Activated T-cell treated with anti-CD3 and anti-CD28 coated beads, Interleukin-2, amount 50 U/mL, for 48 hours (primary cell): ENCODE measurements at regions not wholly inside any gene's neighbourhood (a gene's known extent, or its start where the extent isn't known, plus 50 kb on each side); places are given as distances from the start of the nearest gene placed in this dataset.

Experiments used
- DNase-seq, 2 experiments: peaks; one replicate each; pipeline ENCODE4 v3.0.0-alpha.2; 2020

DNA sequence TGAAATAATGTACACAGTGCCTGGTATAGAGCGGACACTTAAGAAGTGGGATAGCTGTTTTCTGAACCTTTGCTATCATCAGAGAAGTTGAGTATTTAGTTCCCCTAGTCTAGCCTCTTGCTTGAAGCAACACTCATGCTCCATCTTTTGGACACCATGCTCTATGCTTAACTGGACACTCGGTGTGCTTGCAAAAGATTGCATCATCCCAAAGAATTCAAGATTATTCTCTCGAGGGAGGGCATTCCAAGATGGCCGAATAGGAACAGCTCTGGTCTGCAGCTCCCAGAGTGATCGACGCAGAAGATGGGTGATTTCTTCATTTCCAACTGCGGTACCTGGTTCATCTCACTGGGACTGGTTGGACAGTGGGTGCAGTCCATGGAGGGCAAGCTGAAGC is 143.9 kb upstream of the FSHR start:
- DNase-seq: no peak

DNA sequence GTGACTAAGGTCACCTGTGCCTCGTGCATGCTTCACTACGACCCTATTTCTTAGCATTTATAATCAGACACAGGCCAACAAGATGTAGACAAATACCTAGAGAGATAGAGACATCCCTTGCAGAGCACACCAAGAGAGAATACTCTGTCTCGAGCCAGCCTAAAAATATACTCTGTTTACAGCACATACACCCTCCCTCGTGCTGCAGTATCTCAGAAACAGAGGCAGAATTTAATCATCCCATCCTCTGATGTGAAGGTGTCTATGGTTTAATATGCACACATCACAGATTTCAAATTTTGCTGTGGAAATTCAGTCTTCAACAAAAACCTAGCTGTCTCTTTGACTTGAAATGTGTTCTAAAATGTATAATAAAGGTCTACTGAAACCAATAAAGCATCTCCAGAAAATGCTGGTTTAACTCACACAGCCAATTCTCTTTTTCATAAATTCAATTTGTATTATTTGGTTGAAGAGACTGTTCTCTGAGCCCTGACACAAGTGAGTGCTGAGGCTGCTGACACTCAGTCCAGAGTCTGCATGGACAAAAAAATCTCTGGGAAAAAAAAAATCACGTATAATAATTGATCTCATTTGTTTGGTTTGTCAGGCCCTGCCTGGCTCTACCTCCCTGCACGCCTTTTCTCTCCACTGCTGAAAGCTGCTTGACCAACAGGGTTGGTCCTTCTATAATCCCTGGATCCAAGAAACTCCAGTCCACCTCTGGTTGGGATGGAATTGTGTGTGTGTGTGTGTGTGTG is 142.0 kb upstream of the FSHR start:
- DNase-seq: no peak

DNA sequence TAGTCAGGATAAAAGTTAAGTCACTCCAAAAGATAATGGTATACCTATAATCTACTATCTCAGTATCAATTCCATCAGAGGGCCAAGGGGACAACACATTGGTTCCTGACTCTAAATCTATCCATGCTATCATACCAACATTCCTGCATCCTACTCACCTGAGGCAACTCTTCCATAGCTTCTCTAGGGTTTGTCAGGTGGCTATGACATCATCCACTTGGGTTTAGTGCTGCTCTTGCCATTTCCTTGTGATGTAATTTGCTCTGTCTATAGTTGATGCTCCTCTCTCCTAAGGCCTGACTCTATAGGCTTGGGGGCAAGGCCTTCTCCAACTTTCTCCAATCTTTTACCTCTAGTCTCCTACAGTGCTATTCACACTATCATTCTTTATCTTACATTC is 139.9 kb upstream of the FSHR start:
- no peak for DNase-seq

DNA sequence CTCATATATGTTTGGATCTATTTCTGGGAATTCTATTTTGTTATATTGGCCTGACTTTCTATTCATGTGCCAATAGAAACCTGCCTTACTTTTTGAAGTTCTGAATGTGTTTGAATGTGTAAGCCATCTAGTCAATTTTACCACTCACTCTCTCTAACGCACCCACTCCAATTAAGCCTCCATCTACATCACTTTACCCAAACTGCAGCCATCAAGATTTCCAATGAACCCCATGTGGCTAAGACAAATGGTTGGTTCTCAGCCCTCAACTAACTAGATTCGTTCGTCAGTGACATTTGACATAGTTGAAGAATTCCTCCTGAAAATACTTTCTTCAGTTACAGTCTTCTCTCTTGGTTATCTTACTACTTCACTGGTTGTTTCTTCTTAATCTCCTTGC is 137.3 kb upstream of the FSHR start:
- DNase-seq: no peak

DNA sequence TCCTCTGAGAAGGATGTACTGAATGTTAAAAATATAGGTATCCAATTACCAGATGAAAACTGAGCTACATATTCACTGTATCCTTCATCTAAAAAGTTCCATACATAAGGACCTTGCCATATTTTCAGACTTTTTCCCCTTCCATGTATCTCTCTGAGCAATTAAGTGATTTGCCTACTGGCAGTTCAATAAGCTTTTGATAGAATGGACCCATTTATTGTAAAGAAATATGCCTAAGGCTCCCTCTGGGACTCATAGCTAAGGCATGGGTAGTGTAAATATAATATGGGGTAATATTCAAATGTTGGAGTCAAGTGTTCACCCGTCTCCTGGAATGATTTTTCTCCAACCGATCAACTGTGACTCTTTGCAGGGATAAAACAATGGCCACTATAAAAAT is 135.4 kb upstream of the FSHR start:
- no peak for DNase-seq

DNA sequence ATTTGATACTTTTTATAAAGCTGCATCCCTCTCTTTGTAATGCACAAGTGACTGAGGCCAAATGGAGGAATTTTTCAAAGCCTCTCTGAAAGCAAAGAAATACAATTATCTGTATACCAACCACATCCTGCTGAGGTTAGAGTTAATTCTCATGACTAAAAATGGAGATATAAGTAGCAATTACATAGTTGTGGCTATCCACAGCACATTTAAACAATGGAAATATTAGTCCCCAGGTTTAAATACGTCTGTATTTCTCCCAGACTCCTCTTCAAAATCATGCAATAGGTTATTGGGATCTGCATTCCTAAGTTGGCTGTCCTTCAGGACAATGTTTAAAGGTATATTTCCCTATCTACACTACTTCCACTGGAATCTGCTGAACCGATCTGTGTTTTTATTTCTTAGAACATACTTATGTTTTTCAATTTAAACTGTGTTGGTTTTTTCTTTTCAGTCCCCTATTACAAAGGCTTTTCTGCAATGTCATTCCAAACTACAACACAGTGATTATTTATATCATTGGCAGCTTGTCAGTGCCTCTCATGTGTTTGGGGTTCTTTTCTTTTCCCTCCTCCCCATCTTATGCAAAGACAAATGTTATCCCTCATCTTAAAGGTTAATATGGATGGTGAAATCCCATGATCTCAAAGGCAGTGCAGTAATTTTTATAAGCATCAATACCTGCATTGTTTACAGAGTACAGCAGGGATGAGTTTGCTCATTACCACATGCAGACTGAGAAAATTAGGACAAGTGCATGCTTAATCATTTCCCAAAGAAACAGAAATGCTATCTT is 134.8 kb upstream of the FSHR start:
- no peak for DNase-seq

DNA sequence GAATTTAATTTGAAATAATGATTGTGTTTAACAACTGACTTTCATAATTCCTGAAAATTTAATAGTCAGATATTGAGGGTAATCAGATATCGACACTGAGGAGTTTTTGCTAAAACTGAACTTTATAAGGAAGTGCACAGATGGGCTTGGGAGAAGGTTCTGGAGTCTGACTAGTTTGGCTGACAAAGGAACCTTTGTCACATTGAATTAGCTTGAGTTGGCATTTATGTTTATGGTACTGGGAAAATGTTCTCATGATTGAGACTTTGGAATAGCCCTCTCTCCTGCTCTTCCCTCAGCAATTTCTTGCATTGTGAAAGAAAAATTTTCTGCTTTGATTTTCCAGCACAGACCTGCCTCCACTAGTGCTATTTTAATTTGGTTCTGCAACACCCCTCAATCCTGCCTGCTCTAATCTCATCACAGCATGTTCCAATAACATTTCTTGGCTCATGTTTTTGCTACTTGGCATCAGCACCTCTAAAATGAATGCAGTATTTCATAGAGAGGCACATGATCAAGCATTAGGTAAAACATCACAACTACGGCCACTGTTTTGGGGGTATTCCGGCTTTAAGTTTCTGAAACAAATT is 133.9 kb upstream of the FSHR start:
- no peak for DNase-seq

DNA sequence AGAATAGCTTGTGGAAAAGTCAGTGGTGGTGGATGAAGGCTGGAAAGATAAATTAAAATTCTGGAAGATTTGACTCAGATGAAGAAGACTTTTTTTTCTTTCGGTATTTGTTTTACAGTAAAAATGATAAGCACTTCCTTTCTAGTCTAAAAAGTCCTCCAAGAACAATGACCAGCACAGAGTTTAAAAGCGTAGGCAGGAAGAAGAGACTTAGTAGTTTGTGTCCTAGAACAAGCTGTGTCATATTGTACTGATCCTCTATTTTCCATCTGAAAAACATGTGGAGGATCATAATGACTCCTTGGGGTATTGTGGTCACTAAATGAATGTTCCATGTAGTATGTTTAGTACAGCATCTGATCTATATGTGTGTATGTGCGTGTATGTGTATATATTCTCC is 132.4 kb upstream of the FSHR start:
- no peak for DNase-seq

DNA sequence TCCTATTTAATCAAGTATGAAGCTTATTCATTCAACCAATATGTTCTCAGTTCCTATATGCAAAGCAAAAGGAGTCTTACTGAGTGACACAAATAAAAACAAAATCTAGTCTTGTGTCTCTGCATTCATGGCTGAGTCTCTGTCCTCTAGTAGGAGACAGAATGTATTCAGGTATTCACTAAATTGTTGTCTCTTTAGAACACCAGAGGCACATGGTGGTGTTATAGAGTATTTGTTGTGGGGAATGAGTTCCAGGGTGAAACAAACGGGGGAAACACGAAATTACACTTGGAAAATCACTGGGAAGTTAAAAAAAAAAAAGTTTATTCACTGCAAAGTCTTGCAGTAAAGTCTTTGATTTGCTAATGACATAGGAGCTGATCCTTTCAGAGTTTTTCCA is 131.7 kb upstream of the FSHR start:
- DNase-seq: no peak

DNA sequence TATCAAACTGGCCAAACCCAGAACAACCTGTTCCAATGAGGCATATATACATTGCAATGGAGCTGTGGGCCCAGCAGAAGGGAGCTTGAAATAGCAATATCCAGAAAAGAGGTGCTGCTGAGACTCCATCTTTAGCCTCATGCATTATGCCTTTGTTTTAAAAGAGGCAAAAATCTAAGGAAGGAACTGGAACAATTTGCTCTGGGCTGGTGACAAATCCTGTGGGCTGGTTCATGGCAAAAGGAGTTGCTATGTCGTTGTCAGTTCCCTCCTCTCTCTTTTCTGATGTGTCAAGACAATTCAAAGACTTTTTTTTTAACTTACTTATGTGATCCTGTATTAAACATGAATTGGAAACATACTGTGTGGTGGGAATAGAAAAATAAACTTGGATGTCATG is 124.2 kb upstream of the FSHR start:
- no peak for DNase-seq

DNA sequence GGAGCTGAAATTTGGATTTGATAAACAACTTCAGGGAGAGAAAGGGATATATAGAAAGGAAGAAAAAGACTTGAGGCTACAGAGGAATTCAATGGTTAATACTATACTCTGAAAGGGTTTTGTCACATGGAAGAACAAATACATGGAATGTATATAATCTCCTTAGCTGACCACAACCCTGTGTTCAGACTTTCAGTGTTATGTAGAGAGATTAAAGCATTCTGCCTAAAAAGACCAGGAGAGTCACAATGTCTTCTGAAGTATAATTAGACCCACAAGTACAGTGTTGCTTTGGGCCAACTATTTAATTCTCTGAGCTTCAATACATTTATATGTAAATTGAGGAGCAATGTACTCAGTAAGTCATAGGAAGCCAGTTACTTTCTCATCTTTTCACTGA is 123.8 kb upstream of the FSHR start:
- no peak for DNase-seq

DNA sequence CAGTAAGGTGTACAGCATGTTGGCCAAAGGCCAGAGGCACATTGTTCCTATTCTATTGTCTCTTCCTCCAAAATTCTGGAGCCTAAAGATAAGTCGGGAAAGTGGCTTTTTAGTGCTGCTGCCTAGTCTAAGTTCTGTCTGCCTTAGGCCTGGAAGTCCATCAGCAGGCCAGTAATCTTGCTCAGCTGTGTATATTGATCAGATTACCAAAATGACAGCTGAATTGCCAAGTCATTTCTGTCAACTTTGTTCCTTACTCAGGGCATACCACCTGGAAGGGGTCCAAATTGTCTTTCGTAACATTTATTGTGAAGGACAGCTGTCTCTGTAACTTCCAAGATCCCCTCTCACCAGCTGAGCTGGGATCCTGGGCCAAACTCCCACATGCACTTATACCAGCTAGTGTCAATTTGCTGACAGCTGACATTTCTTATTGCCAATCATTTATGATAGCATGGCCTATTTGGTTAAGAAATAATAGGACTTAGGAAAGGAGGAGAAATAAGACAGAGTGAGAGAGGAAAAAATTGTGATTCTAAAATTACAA is 116.8 kb upstream of the FSHR start:
- no peak for DNase-seq

DNA sequence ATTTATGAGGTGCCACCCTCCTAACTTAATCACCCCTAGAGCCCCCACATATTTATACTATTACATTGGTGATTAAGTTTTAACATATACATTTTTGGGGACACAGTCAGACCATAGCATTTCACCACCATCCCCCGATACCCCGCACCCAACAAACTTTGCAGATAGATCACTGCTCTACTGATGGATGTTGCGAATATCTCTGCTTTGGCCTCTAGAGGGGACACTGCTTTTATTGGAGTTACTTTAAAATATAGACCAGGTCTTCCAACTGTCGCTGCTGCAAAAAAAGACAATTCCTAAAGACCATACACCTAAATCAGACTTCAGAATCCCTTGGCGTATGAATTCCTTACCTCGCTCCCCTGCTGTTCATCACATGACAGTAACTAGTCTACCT is 115.8 kb upstream of the FSHR start:
- no peak for DNase-seq

DNA sequence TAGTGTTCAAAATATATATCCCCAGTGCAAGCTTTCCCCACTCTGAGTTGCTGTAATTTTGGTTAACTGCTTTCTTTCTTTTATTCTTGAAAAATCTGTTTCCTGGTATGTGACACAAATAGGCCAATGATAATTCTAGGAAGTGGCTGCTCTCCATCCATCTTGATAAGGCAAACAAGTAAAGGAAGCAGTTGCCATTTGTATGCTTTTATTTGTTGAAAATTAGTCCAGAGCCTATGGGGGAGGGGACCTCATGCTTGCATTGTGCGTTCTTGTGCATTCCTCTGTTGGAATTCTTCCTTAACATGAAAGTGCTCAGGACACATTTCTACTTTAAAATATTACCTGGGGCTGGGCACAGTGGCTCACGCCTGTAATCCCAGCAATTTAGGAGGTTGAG is 111.2 kb upstream of the FSHR start:
- DNase-seq: no peak

DNA sequence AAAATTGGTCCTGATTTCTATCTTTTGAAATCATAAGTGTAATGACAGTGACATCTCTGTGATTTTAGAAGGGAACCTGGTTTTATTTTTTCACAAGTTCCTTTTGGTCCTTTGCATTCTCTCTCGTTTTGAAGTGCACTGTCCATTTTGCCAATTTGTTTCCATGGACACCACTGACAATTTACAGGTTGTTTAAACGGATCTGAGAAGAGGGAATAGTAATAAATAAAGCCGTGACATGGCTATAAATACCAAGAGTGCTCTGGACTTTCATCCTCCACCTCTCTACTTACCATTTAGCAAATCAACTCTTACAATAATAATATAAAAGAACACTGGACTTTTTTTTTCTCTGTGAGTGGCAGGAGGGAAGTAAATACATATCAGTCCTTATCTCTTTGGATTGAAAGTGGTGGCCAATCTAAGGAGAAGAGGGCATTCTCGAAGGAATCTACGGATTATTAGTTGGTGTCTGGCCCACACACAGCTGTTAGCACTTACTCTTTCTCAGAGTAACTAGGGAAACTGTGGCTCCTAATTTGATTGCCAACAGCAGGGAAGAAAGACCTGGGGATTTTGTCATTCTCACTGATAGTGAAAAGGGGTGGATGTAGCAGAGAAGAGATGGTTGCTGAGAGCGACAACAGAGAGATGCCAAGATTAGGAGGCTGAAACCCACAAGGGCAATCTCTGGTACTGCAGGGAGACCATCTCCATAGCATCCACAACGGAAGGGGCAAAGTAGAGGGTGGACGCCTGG is 108.7 kb upstream of the FSHR start:
- DNase-seq: no peak

DNA sequence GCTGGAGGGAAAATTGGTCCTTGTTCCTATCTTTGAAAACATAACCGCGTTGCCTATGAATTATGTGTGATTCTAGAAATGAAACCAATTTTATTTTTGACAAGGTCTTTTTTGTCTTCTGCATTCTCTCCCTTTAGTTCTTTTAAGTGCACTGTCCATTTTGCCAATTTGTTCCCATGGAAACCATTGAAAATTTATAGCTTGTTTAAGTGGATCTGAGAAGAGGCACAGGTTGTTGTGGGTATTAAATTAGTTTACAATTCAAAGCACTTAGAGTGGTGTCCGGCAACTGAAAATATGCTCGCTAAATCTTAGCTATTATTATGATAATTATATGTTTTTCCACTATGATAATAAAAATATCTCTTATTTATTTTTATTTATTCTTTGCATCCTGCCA is 107.5 kb upstream of the FSHR start:
- DNase-seq: no peak

DNA sequence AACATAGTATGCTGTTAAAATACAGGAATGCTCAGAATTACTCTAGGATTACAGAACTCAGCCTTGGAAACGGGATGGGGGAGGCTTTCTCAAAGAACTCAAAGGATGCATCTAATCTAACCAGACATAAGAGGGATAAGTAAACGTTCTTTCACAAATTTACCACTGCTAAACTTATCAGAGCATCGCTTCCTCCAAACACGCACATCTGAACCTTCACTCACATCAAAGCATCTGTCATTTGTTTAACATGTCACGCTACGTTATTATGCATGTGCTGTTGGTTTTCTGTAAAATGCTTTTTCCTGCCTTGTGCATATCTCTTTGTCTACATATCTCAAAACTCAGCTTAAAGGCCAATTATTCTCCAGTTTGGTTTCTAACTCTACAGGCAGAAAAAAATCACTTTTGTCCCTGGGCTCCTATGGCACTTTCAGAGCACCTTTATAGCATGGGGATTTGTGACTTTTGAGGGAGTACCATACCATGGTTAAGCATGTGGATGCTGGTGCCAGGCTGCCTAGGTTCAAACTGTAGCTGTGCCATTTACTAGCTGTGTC is 106.7 kb upstream of the FSHR start:
- no peak for DNase-seq

DNA sequence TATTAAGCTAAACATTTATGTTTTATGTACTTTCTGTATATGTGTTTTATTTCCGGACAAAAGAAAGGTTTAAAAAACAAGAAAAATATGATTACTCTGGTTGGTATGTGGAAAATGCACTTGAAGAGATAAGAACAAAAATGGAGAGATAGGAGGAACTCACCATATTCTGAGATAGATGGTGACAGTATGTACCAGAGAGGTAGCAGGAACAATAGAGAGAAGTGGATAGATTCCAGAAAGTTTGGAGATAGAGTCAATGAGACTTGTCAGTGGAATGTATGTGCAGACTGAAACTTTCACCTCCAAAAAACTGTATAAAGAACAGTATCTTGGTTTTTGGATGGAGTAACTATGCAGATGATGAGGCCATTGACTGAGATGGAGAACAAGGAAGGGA is 105.6 kb upstream of the FSHR start:
- no peak for DNase-seq

DNA sequence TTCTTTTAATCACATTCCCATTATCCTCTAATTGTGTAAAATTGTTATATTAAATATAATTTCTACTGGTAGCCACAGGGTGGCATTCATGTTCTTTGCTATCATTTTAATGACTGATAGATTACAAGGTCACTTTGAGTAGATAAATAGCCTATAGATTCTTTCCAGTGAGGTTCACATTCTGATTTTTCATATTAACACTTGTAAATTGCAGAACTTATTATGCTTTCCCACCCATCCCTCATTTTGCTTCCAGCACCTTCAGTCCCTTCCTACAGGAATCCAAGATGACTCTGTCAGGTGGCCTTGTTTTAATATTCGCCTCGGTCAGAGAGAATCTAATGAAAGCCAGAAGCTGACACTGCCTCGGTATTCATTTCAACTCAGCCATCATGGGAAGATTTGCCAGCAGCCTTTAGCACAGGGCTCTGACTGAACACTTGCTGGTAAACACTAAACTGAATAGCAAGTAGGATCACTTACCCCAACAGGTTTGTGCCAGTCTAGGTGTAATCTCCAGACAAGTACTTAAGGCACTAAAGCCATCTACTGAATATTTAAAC is 101.2 kb upstream of the FSHR start:
- no peak for DNase-seq

DNA sequence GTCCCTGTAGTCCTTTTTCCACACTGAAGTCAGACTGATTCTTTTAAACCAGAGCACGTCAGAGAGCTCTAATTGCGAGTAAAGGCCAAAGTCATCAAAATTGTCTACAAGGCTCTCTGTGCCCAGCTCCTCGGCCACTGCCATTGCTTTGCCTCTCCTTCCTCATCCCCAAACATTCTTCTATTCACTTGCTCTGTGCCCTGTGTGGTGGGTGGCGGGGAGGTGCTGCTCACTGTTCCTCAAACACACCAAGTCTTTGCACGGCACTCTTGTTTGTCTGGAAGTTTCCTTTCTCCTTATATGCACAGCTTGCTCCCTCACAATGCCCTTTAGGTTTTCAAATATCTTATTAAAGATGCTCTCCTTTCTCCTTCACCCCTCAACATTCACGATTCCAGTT is 100.1 kb upstream of the FSHR start:
- no peak for DNase-seq

DNA sequence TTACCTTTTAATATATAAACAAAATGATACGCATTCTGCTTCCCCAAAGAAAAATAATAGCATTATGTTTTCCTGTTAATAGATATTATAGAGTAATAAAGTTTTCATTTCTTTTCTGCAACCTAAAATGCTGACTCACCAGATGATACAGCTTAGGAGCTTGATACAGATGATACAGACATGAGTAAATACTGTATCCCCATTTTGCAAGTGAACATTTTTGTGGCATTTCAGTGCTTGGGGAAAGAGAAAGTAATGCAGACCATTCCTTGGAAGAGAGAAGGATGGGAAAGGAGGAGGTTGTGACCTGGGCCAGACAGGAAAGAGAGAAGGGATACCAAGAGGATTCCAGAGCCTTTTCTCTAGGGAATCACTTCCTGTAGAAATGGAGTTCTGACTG is 97.5 kb upstream of the FSHR start:
- DNase-seq: no peak

DNA sequence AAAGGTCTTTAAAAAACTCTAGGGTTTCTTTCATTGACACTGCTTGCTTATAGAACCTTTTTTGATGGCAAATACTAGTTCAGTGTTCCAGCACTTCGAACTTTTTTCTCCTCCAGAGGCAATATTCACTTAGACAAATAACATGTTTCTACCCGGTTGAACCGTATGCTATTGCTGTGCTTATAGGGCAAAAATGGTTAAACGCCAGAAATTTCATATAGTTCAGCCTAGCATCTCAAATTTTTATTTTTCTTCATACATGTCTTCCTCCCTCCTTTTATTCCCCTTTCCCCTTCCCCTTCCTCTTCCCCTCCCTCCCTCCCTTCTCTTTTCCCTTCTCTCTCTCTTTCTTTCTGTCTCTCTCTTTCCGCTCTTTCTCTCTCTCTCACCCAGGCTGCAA is 96.9 kb upstream of the FSHR start:
- no peak for DNase-seq

DNA sequence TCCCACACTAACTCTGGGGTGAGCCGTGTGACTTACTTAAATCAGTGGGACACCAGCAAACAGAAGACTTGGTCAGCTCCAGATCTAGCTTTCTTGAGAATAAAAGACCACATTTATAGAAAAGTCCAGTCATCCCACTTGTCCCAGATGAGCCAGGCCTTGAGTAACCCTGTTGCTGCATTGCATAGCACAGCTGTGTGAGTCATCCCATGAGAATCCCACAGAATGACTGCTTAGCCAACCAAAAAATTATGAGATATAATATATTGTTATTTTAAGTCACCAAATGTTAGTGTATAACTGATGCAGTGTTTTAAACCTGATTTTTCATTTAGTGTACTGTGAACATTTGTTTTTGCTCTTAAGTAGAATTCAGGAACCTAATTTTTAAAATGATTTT is 94.2 kb upstream of the FSHR start:
- no peak for DNase-seq
